IMR-90 (cell line): ENCODE measurements at regions not wholly inside any gene's neighbourhood (a gene's known extent, or its start where the extent isn't known, plus 50 kb on each side); places are given as distances from the start of the nearest gene placed in this dataset.

ENCODE experiments used
- ATAC-seq: fragments of 200-7000 bp; cut with Tn5 transposase; 2 replicates; pipeline ENCODE4 v1.9.1; 2020; ENCODE audit warnings: low read depth, mild to moderate bottlenecking, moderate library complexity
- BruUV-seq: library from RNA; stranded (reverse); fragments of 400-500 nt; replicated peaks from 2 replicates; lab custom pipeline; 2021; lab: Mats Ljungman, UMichigan
- CTCF ChIA-PET: fragments of 300-600 bp; formaldehyde crosslinking; extraction: SDS; loops from one replicate; lab custom pipeline; 2021; ENCODE audit warnings: antibody characterized with exemption; lab: Yijun Ruan, JAX
- POLR2A ChIA-PET: fragments of 300-600 bp; sonication (Branson Sonifier 250); formaldehyde crosslinking; loops from one replicate; lab custom pipeline; 2022; ENCODE audit warnings: antibody characterized with exemption; ENCODE audit not compliant: unreplicated experiment; lab: Charles Lee
- DNase-seq: peaks from one replicate; pipeline ENCODE4 v3.0.0; 2013
- H2AFZ ChIP-seq: replicated peaks from 2 replicates; pipeline ENCODE3; 2013; ENCODE audit warnings: low read length, mild to moderate bottlenecking; ENCODE audit not compliant: poor library complexity
- H2AK5ac ChIP-seq: 2 replicates; pipeline ENCODE4 v1.6.1; 2013; ENCODE audit warnings: low read depth, low read length, inconsistent platforms
- H2AK9ac ChIP-seq: replicated peaks from 2 replicates; pipeline ENCODE3; 2013; ENCODE audit warnings: mild to moderate bottlenecking, low read depth, low read length, moderate library complexity; ENCODE audit not compliant: poor library complexity
- H2BK120ac ChIP-seq: 2 replicates; pipeline ENCODE4 v1.6.1; 2013; ENCODE audit warnings: low read depth, low read length, inconsistent platforms
- H2BK15ac ChIP-seq: 3 replicates; pipeline ENCODE4 v1.6.1; 2013; ENCODE audit warnings: low read depth, low read length, inconsistent platforms
- H2BK20ac ChIP-seq: 2 replicates; pipeline ENCODE4 v1.6.1; 2013; ENCODE audit warnings: low read depth, mild to moderate bottlenecking, inconsistent platforms, low read length, moderate library complexity
- H2BK5ac ChIP-seq: 2 replicates; pipeline ENCODE4 v1.6.1; 2013; ENCODE audit warnings: mild to moderate bottlenecking, low read depth, low read length, inconsistent platforms; ENCODE audit not compliant: poor library complexity, severe bottlenecking
- H3K14ac ChIP-seq: replicated peaks from 2 replicates; pipeline ENCODE4 v1.6.1; 2013; ENCODE audit warnings: low read depth, low read length, inconsistent platforms
- H3K18ac ChIP-seq: 2 replicates; pipeline ENCODE4 v1.6.1; 2013; ENCODE audit warnings: low read depth, low read length, control low read depth
- H3K23ac ChIP-seq: 2 replicates; pipeline ENCODE4 v1.6.1; 2013; ENCODE audit warnings: low read depth, low read length, inconsistent platforms
- H3K27ac ChIP-seq: 2 replicates; pipeline ENCODE4 v1.5.1; 2013; ENCODE audit warnings: mild to moderate bottlenecking, control low read depth, low read length; ENCODE audit not compliant: insufficient read depth
- H3K27me3 ChIP-seq: 2 replicates; pipeline ENCODE4 v1.6.1; 2013; ENCODE audit warnings: low read length; ENCODE audit not compliant: control insufficient read depth, insufficient read depth
- H3K36me3 ChIP-seq: 2 replicates; pipeline ENCODE4 v1.6.1; 2013; ENCODE audit warnings: low read length, mixed read lengths; ENCODE audit not compliant: control insufficient read depth, insufficient read depth
- H3K4ac ChIP-seq: 2 replicates; pipeline ENCODE4 v1.6.1; 2013; ENCODE audit warnings: low read depth, low read length, inconsistent platforms
- H3K4me1 ChIP-seq: 2 replicates; pipeline ENCODE4 v1.6.1; 2013; ENCODE audit warnings: low read length, mixed read lengths; ENCODE audit not compliant: control insufficient read depth, insufficient read depth
- H3K4me2 ChIP-seq: 2 replicates; pipeline ENCODE4 v1.6.1; 2013; ENCODE audit warnings: low read depth, mild to moderate bottlenecking, control low read depth, low read length, moderate library complexity
- H3K4me3 ChIP-seq: 2 replicates; pipeline ENCODE4 v1.5.1; 2013; ENCODE audit warnings: low read depth, mild to moderate bottlenecking, control low read depth, low read length, moderate library complexity; ENCODE audit not compliant: insufficient read depth
- H3K56ac ChIP-seq: 2 replicates; pipeline ENCODE4 v1.6.1; 2013; ENCODE audit warnings: low read length, inconsistent platforms; ENCODE audit not compliant: insufficient read depth; ENCODE audit errors: extremely low read depth
- H3K79me1 ChIP-seq, 2 experiments: 2 replicates each; pipeline ENCODE4 v1.6.1; 2013; ENCODE audit warnings: low read length in 2 of 2, inconsistent platforms in 1 of 2, low read depth in 1 of 2
- H3K9ac ChIP-seq: 2 replicates; pipeline ENCODE4 v1.6.1; 2013; ENCODE audit warnings: low read depth, low read length, control low read depth
- H3K9me1 ChIP-seq: 2 replicates; pipeline ENCODE4 v1.6.1; 2013; ENCODE audit warnings: low read length, inconsistent platforms; ENCODE audit not compliant: insufficient read depth
- H3K9me3 ChIP-seq: 2 replicates; pipeline ENCODE4 v1.6.1; 2013; ENCODE audit warnings: low read length; ENCODE audit not compliant: control insufficient read depth, insufficient read depth
- H4K20me1 ChIP-seq: 2 replicates; pipeline ENCODE4 v1.6.1; 2013; ENCODE audit warnings: low read length, inconsistent platforms; ENCODE audit not compliant: insufficient read depth
- H4K5ac ChIP-seq: 2 replicates; pipeline ENCODE4 v1.6.1; 2013; ENCODE audit warnings: mild to moderate bottlenecking, low read depth, low read length, control low read depth
- H4K8ac ChIP-seq, 2 experiments: 2 replicates each; pipeline ENCODE4 v1.6.1; 2013; ENCODE audit warnings: low read depth in 2 of 2, low read length in 2 of 2, control low read depth in 1 of 2, inconsistent platforms in 1 of 2
- H4K91ac ChIP-seq: 2 replicates; pipeline ENCODE4 v1.6.1; 2013; ENCODE audit warnings: low read depth, low read length, inconsistent platforms; ENCODE audit not compliant: insufficient read depth
- BHLHE40 ChIP-seq: fragments of 150-350 bp; IDR thresholded peaks from 2 replicates; pipeline ENCODE4 v1.6.1; 2016; ENCODE audit warnings: mild to moderate bottlenecking, low read depth, low read length
- MAFK ChIP-seq: IDR thresholded peaks from 2 replicates; pipeline ENCODE4 v1.6.1; 2012; ENCODE audit warnings: low read depth, low read length, improper control_type of control experiment
- MXI1 ChIP-seq: IDR thresholded peaks from 2 replicates; pipeline ENCODE4 v1.6.1; 2012; ENCODE audit warnings: low read depth, mild to moderate bottlenecking, low read length, moderate library complexity, borderline replicate concordance
- NFE2L2 ChIP-seq: fragments of 150-350 bp; IDR thresholded peaks from 2 replicates; pipeline ENCODE4 v1.6.1; 2016; ENCODE audit warnings: low read depth, mild to moderate bottlenecking, low read length
- POLR2A ChIP-seq: IDR thresholded peaks from 2 replicates; pipeline ENCODE4 v1.6.1; 2012; ENCODE audit warnings: mild to moderate bottlenecking, low read depth, low read length
- RAD21 ChIP-seq: IDR thresholded peaks from 2 replicates; pipeline ENCODE4 v1.6.1; 2012; ENCODE audit warnings: low read length, improper control_type of control experiment
- RCOR1 ChIP-seq: IDR thresholded peaks from 2 replicates; pipeline ENCODE4 v1.6.1; 2012; ENCODE audit warnings: mild to moderate bottlenecking, low read length, improper control_type of control experiment; ENCODE audit not compliant: insufficient replicate concordance
- SMC3 ChIP-seq: fragments of 150-350 bp; IDR thresholded peaks from 2 replicates; pipeline ENCODE4 v1.6.1; 2016; ENCODE audit warnings: low read depth, mild to moderate bottlenecking, antibody characterized with exemption, low read length, moderate library complexity
- WGBS, 2 experiments: methylation state at CpG; one replicate each; pipeline versions ENCODE4 v1.1.5 to v1.1.7; 2013; ENCODE audit warnings: missing lambda C conversion rate in 2 of 2; ENCODE audit not compliant: insufficient read length in 1 of 2; ENCODE audit errors: extremely low coverage in 2 of 2; 5-methylcytosine and 5-hydroxymethylcytosine counted together
- dilution Hi-C: fragments of 300-500 bp; cut with HindIII; formaldehyde crosslinking; loops from one replicate; pipeline ENCODE4 v1.14.3; 2018; ENCODE audit warnings: low sequenced_read_pairs; ENCODE audit not compliant: unreplicated experiment
- in situ Hi-C: fragments of 300-500 bp; cut with MboI; formaldehyde crosslinking; loops from 3 replicates; pipeline ENCODE4 v1.14.3; 2019; ENCODE audit warnings: low sequenced_read_pairs, inconsistent platforms, mixed read lengths
- intact Hi-C: fragments of 100-400 bp; cut with micrococcal nuclease; formaldehyde crosslinking; loops from 2 replicates; pipeline ENCODE4 v1.10.0; 2022

- no peak for TF ChIP-seq POLR2A
- TF ChIP-seq MXI1: no peak
- TF ChIP-seq BHLHE40: no peak
- TF ChIP-seq MAFK: no peak
- no peak for TF ChIP-seq NFE2L2
- TF ChIP-seq RCOR1: no peak
- no peak for TF ChIP-seq SMC3
- TF ChIP-seq RAD21: no peak
- no CpG with 5 or more reads among the region's 1 CpG for WGBS, 2 experiments
- H2BK15ac ChIP-seq: no peak overlapping the region
- H3K23ac ChIP-seq: no peak overlapping the region
- no peak overlapping the region for H2AK9ac ChIP-seq
- ATAC-seq (no peak), DNase-seq (no peak)
- H2AK5ac ChIP-seq: no peak overlapping the region
- peaks cover 2% of the 10 kb centered on the region; the same call in 1 of the 2 replicates for H3K27me3 ChIP-seq
- ChIA-PET POLR2A (no interaction called here), CTCF (interaction anchor here (1.3 kb wide), 1 partner anchor 9 kb away, joined by 4 read pairs; no protein-coding TSS in a partner anchor)
- no peak overlapping the region for H3K56ac ChIP-seq
- no peak overlapping the region for H3K9ac ChIP-seq
- H4K8ac ChIP-seq: no peak overlapping the region
- no peaks in the 10 kb centered on the region for H3K36me3 ChIP-seq
- H3K4me3 ChIP-seq: no peak overlapping the region
- no peak overlapping the region for H2BK20ac ChIP-seq
- dilution Hi-C loops: no loop called here
- H3K4ac ChIP-seq: no peak overlapping the region
- no peak overlapping the region for H3K18ac ChIP-seq
- H4K91ac ChIP-seq: no peak overlapping the region
- no peak overlapping the region for H2AFZ ChIP-seq
- H3K14ac ChIP-seq: no peak overlapping the region
- H3K4me1 ChIP-seq: no peaks in the 10 kb centered on the region
- intact Hi-C loops: no loop called here
- H2BK120ac ChIP-seq: no peak overlapping the region
- no peaks in the 10 kb centered on the region for H3K9me3 ChIP-seq
- no peaks in the 10 kb centered on the region for H3K79me1 ChIP-seq
- in situ Hi-C loops: no loop called here
- no peaks in the 10 kb centered on the region for H4K20me1 ChIP-seq
- no peak overlapping the region for H4K5ac ChIP-seq
- H2BK5ac ChIP-seq: no peak overlapping the region
- BruUV-seq: no TSS peak
- H3K27ac ChIP-seq: no peak overlapping the region
- H3K9me1 ChIP-seq: no peaks in the 10 kb centered on the region
- H3K4me2 ChIP-seq: no peak overlapping the region
These were observed 131.4 kb upstream of the KAZN start for GRCh38 chr1:14467112-14467511.
